T-helper 2 cell (primary cell): ENCODE measurements at regions not wholly inside any gene's neighbourhood (a gene's known extent, or its start where the extent isn't known, plus 50 kb on each side); places are given as distances from the start of the nearest gene placed in this dataset.
A peak's percentile ranks its signal among the peaks of the same experiment; 100 is the strongest.
"Not testable (repeated sequence)": the region's sequence is repeated elsewhere in the genome, so short reads cannot be mapped to it uniquely, and the experiment has no call there.

ENCODE experiments used
- DNase-seq, 5 experiments: peaks; one replicate each; pipeline versions ENCODE4 v3.0.0 to v3.0.0-alpha.2; 2012 to 2022

DNA sequence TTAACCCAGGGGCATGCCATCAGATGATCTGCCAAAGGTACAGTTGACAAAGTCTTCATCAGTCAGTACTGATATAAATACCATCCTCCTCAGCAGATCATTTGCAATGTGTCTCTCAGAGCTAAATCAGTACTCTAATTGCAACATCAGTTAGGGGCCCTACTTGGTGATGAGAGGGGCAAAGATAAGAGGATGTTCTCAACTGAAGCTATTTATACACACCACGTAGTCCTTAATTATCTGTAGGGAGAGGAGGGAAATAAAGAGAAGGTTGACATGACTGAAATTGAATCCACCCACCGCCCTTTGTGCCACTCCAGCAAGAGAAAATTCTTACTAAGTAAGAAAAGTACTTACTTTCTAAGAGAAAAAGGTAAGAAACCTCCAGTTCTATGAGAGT lies 157.8 kb upstream of the NUDT4 start:
- DNase-seq = no peak

- DNase-seq = no peak
Observed at GRCh38 chr12:93221841-93222240, 155.9 kb upstream of the NUDT4 start.

- no peak for DNase-seq
Observed at GRCh38 chr12:93223440-93224426, 154.0 kb upstream of the NUDT4 start.

GRCh38 chr12:93225094-93225493 lies 152.6 kb upstream of the NUDT4 start:
- DNase-seq = no peak

DNA sequence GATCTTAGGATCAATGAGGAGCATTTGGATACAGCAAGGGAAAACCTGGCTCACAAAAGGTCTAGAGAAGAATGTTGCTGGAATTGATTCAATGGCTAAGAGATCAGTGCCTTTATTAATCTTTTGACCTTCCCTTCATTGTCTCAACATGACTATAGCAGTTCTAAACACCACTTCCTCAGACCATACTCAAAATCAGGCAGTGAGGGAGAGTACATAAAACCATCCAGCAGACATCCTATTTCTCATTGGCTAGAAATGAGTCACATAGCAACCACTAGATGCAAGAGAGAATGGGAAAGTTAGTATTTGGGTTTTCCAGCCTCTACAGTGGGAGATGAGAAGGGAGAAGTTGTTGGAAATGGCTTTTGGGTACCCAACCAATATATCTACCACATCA lies 151.4 kb upstream of the NUDT4 start:
- DNase-seq = no peak

DNA sequence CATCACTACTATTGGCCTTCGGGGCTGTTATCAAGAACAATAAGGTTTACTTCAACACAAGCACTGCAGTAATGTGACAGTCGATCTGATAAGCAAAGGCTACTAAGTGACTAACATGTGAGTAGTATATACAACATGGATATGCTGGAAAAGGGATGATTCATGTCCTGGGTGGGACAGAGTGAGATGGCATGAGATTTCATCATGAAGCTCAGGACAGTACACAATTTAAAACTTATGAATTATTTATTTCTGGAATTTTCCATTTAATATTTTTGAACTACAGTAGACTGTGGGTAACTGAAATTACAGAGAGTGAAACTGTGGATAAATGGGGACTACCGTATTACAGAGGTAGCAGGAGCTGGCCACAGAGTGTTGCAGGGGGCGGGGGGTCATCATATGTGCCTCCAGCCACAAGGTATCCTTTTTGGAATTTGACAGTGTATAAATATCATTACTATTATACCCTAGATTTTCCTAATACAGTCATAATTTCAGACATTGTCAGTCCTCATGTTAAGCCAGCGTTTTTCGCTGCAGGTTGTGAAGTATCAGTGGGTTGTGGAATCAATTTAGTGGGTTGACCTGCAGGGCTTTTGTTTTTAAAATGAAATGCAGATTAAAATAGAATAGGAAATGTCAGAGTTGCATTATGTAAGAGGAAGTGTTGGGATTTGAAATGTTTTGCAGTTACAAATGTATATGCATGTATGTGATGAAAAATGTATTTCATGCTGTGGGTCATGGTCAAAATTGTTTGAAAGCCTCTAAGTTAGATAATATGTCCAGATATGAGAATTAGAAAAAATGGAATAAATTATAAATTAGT lies 148.0 kb upstream of the NUDT4 start:
- DNase-seq = no peak

- DNase-seq = no peak
Observed at GRCh38 chr12:93230326-93230720, 147.4 kb upstream of the NUDT4 start.

DNA sequence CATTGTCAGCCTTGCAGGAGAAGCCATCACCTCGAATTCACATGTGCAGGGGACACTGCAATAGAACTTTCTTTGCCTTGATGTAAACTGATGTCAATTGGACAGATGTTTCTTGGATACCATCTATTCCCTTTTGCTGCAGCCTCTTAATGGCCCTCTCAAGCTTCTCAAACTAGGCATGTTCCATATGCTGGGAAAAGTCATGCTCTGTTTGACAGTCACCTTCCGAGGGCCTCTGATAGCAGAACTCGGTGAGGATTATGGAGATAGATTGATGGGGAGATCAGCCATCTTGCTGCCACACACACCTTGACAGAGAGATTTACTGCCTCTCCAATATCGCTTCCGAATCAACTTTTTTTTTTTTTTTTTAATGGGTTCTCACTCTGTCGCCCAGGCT lies 145.8 kb upstream of the NUDT4 start:
- no peak for DNase-seq

DNA sequence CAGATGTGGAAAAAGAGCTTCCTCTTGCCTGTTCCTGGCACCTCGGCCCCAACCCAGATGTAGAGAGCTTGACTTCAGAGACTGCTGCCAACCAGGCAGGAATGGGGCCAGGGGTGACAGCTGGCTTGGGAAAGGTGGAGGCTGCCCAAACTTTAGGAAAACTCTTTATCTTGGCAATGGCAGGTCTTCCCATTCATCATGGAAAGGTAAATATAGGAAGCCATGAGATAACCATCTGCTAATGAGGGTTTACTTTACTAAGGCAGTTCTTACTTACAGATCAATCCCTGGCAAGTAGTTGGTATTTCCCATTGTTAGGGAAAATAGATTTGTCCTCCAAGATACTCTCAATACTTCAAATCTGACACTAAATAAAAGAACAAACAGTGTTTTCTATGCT lies 143.1 kb upstream of the NUDT4 start:
- no peak for DNase-seq

DNA sequence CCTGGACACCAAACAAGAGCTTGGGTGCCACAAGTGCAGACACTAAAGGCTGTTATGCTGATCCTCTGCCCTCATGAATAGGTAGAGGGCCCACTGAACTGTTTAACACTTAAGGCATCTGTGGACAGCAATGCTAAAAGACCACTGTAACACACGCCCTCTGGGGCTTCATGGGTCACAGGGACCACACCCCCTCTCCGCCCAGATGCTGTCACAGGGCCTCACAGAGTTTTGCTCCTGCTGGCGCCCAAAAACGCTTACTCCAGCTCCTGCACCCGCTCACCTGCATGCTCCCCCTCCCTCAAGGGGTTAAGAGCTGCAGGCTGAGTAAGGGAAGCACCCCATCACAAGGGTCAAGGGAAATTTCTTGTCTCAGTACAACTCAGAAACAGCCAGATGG lies 141.8 kb upstream of the NUDT4 start:
- no peak for DNase-seq

DNA sequence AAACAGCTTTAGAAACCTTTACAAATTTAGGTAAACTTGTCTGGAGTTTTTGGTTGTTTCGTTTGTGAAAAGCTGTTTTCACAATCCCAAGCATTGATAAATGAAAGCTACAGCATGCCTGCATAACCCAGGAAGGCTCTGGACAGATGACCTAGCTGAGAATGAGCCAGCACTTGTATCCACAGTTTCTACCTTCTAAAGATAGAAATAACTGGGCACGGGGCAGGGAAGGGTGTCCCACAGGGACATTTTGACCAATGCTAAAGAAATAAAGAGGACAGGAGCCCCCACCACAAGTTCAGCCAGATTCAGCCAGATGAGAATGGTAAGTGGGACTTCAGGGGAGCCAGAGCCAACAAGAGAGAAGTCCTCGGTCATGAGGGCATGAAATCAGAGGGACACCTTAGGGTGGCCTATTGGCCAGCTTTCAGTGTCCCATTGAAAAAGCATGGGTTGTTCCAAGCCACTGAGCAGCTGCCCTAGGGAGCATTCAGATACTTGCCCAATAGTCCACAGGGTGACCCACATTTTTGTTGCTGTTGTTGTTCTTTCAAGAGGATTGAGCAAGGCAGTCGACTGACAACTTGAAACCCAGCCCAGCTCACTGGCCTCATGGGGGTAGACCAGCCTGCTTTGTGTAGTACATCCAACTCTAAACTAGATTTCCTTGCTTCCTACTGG lies 140.3 kb upstream of the NUDT4 start:
- DNase-seq = no peak

DNA sequence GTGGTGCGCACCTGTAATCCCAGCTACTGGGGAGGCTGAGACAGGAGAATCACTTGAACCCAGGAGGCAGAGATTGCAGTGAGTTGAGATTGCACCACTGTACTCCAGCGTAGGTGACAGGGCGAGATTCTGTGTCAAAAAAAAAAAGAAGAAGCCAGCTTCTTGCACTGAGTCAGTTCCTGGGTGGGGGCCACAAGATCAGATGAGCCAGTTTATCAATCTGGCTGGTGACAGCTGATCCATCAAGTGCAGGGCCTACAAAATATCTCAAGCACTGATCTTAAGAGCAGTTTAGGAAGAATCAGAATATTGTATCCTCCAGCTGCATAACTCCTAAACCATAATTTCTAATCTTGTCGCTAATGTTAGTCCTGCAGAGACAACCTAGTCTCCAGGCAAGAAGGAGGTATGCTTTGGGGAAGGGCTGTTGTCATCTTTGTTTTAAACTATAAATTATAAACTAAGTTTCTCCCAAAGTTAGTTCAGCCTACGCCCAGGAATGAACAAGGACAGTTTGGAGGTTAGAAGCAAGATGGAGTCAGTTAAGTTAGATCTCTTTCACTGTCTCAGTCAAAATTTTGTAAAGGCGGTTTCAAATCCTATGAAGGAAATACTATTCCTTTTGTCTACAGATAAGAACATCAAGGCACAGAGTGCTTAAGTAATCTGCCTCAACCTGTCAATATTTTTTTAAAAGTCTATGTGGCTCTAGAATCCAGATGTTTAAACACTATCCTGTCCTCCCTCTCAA lies 139.0 kb upstream of the NUDT4 start:
- DNase-seq = not testable (repeated sequence)

DNA sequence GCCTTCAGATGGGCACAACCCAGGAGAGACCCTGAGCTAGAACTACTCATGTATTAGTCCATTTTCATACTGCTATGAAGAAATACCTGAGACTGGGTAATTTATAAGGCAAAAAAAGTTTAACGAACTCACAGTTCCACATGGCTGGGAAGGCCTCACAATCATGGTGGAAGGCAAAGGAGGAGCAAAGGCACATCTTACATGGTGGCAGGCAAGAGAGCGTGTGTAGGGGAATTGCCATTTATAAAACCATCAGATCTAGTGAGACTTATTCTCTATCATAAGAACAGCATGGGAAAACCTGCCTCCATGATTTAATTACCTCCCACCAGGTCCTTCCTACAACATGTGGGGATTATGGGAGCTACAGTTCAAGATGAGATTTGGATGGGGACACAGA lies 137.9 kb upstream of the NUDT4 start:
- DNase-seq = not testable (repeated sequence)

DNA sequence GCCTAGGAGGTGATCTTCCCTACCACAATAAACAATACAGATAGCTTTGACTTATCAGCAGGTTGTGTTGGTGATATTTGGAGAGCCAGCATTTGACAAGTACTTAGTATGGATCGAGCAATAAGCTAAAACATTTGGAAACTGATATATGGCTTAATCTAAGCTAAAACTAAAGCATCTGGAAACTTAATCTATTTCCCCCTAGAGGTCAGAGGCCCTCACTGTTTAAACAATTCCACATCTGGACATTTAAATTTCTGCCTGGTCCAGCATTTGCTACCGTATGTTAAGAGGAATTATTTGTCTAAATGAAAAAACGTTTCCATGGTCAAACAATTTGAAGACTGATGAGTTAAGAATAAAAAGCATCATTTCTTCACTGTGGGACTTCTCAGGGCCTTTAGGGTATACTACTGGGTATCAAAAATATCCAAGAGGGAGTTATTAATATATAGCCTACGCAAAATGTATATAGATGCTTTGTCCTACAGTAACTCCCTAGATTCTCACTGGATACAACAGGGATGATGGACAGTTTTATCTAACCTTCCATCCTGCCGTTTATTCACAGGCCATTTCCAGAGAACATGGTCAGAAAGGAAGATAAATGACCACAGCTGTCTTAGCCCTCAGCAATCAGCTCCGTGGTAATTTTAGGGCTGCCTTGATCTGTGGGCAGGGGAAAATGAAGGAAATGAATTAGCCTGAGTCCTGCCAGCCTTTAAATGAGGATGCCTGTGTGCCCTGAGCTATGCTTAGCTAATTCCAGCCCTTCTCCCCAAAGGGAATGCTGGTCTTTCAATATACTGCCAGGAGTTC lies 135.4 kb upstream of the NUDT4 start:
- no peak for DNase-seq

- no peak for DNase-seq
Observed at GRCh38 chr12:93243382-93243688, 134.4 kb upstream of the NUDT4 start.

- DNase-seq = peak in 1 of 5 experiments; percentile 17
Observed at GRCh38 chr12:93243689-93244513, 133.8 kb upstream of the NUDT4 start.

GRCh38 chr12:93244514-93245077 lies 133.1 kb upstream of the NUDT4 start:
- no peak for DNase-seq

DNA sequence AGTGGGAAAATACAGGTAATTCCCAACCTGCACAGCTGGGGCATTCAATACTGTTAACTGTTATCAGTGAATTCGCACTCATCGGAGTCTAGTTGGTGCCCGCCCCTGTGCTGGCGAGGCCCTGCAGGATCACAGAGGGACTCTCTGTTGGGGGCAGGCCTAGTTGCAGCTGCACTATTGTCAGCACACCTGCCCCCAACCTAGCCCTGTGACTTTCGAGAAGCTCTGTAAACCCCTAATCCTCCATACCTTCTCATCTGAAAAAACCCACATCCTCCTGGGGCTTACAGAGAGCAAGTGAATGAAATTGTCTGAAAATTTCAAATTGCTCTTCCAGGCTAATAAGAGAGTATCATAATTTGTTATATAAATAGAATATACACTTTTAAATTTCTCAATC lies 132.2 kb upstream of the NUDT4 start:
- peak in 1 of 5 experiments; percentile 43 for DNase-seq

GRCh38 chr12:93247313-93247991 lies 130.3 kb upstream of the NUDT4 start:
- DNase-seq = no peak

- no peak for DNase-seq
Observed at GRCh38 chr12:93252221-93252620, 125.5 kb upstream of the NUDT4 start.
